Body of pancreas (tissue), 4 donors: ENCODE measurements at regions not wholly inside any gene's neighbourhood (a gene's known extent, or its start where the extent isn't known, plus 50 kb on each side); places are given as distances from the start of the nearest gene placed in this dataset.
A peak's percentile ranks its signal among the peaks of the same experiment; 100 is the strongest.

ENCODE experiments used
- ATAC-seq: fragments of 150-250 bp; one replicate; pipeline ENCODE4 v1.9.1; 2016
- DNase-seq, 4 donors: peaks; one replicate each; pipeline ENCODE4 v3.0.0-alpha.2; 2019
- H3K27ac ChIP-seq, 4 donors: fragments of 200-600 bp; sonication (generic); 1 replicate in 3 of 4; 2 replicates in 1 of 4; pipeline versions ENCODE4 v1.5.1 to v1.6.1; 2016 to 2019; ENCODE audit warnings: mild to moderate bottlenecking in 1 of 4, mixed read lengths in 1 of 4, moderate library complexity in 1 of 4
- H3K27me3 ChIP-seq, 2 donors: fragments of 200-600 bp; sonication (generic); one replicate each; pipeline ENCODE4 v1.6.0; 2016; ENCODE audit warnings: mild to moderate bottlenecking in 1 of 2
- H3K36me3 ChIP-seq, 2 donors: fragments of 200-600 bp; sonication (generic); replicated peaks in 1 of 2; 2 replicates each; pipeline ENCODE4 v1.5.1; 2016; ENCODE audit warnings: low read depth in 2 of 2; ENCODE audit not compliant: insufficient read depth in 1 of 2
- H3K4me1 ChIP-seq: fragments of 200-600 bp; sonication (generic); one replicate; pipeline ENCODE4 v1.6.0; 2016
- H3K4me3 ChIP-seq, 2 donors: fragments of 200-600 bp; sonication (generic); 1 replicate in 1 of 2; 2 replicates in 1 of 2; pipeline ENCODE4 v1.5.1; 2016 to 2019
- H3K9me3 ChIP-seq, 3 donors: fragments of 200-600 bp; sonication (generic); 1 replicate in 2 of 3; 2 replicates in 1 of 3; pipeline ENCODE4 v1.5.1; 2016
- CTCF ChIP-seq, 7 experiments: fragments of 450-650 bp in 4 of 7; fragments of 200-600 bp in 3 of 7; sonication (generic) in 3 of 7; IDR thresholded peaks; one replicate each; pipeline ENCODE4 v1.5.1; 2016 to 2019; ENCODE audit warnings: antibody characterized with exemption in 7 of 7
- POLR2A ChIP-seq, 3 donors: fragments of 450-650 bp; IDR thresholded peaks; one replicate each; pipeline ENCODE4 v1.6.1; 2016; ENCODE audit warnings: antibody characterized with exemption in 3 of 3, mild to moderate bottlenecking in 2 of 3
- WGBS, 2 donors: methylation state at CpG; one replicate each; pipeline ENCODE4 v1.1.5; 2017; 5-methylcytosine and 5-hydroxymethylcytosine counted together
- intact Hi-C: fragments of 100-400 bp; cut with DNase I; formaldehyde crosslinking; loops from one replicate; pipeline ENCODE4 v1.15.1; 2023

GRCh38 chr16:80874925-80875324 is 70.5 kb upstream of the CDYL2 start:
- no peak overlapping the region for H3K27ac ChIP-seq
- no peak for TF ChIP-seq POLR2A (IDR thresholded peaks at IDR 0.05)
- no peak for TF ChIP-seq CTCF (IDR thresholded peaks at IDR 0.05)
- H3K4me3 ChIP-seq = no peak overlapping the region
- H3K36me3 ChIP-seq = no peaks in the 10 kb centered on the region
- H3K4me1 ChIP-seq = peaks cover 13% of the 10 kb centered on the region
- H3K9me3 ChIP-seq = no peaks in the 10 kb centered on the region
- no peaks in the 10 kb centered on the region for H3K27me3 ChIP-seq
- 29 to 34% methylated on average over 1 of the region's 1 CpG for WGBS, 2 donors
- intact Hi-C loops = no loop called here
- DNase-seq (no peak), ATAC-seq (no peak)

GRCh38 chr16:80862160-80862705 is 57.8 kb upstream of the CDYL2 start:
- ATAC-seq = no peak
- 37 to 38% methylated on average over 3 of the region's 3 CpGs for WGBS, 2 donors

More at GRCh38 chr16:80862160-80862705, 57.8 kb upstream of the CDYL2 start:
- H3K27ac ChIP-seq = no peak overlapping the region
- no peaks in the 10 kb centered on the region for H3K9me3 ChIP-seq
- H3K4me3 ChIP-seq = no peak overlapping the region
- intact Hi-C loops = no loop called here
- H3K36me3 ChIP-seq = no peaks in the 10 kb centered on the region
- no peaks in the 10 kb centered on the region for H3K27me3 ChIP-seq
- peak in 1 of 4 donors; percentile 15 for DNase-seq
- TF ChIP-seq CTCF (IDR thresholded peaks at IDR 0.05) (no peak), POLR2A (IDR thresholded peaks at IDR 0.05) (no peak)
- H3K4me1 ChIP-seq = peaks cover 7% of the 10 kb centered on the region
